Keratinocyte (primary cell): ENCODE measurements at regions not wholly inside any gene's neighbourhood (a gene's known extent, or its start where the extent isn't known, plus 50 kb on each side); places are given as distances from the start of the nearest gene placed in this dataset.

Experiments
- DNase-seq: peaks from one replicate; pipeline ENCODE4 v3.0.0-alpha.2; 2011; ENCODE audit warnings: low read depth, missing footprints, low spot score
- FAIRE-seq: peaks from 2 replicates; lab custom pipeline; 2011; peaks lifted over from hg19 to GRCh38; lab: Jason Lieb, UNC
- H2AFZ ChIP-seq: 2 replicates; pipeline ENCODE4 v1.6.0; 2012; ENCODE audit warnings: low read length, control low read depth, inconsistent platforms; ENCODE audit not compliant: control insufficient read depth
- H3K27ac ChIP-seq: 2 replicates; pipeline ENCODE4 v1.5.1; 2011; ENCODE audit warnings: low read length; ENCODE audit not compliant: control insufficient read depth, insufficient read depth
- H3K27me3 ChIP-seq: 3 replicates; pipeline ENCODE4 v1.6.0; 2011; ENCODE audit warnings: low read length; ENCODE audit not compliant: control insufficient read depth, insufficient read depth; ENCODE audit errors: extremely low read depth
- H3K36me3 ChIP-seq, 2 experiments: 2 replicates in 1 of 2; 3 replicates in 1 of 2; pipeline ENCODE4 v1.5.1; 2011; ENCODE audit warnings: low read length in 2 of 2, mild to moderate bottlenecking in 1 of 2; ENCODE audit not compliant: control insufficient read depth in 2 of 2, insufficient read depth in 2 of 2; ENCODE audit errors: extremely low read depth in 1 of 2
- H3K4me1 ChIP-seq: 3 replicates; pipeline ENCODE4 v1.5.1; 2011; ENCODE audit warnings: low read length; ENCODE audit not compliant: control insufficient read depth, insufficient read depth; ENCODE audit errors: extremely low read depth
- H3K4me2 ChIP-seq: 3 replicates; pipeline ENCODE4 v1.6.0; 2011; ENCODE audit warnings: low read depth, low read length; ENCODE audit not compliant: control insufficient read depth, insufficient read depth; ENCODE audit errors: extremely low read depth
- H3K4me3 ChIP-seq, 3 experiments: fragments of 200-600 bp in 1 of 3; sonication (generic) in 1 of 3; 2 replicates in 2 of 3; 3 replicates in 1 of 3; pipeline ENCODE4 v1.5.1; 2011 to 2016; ENCODE audit warnings: low read length in 3 of 3, mild to moderate bottlenecking in 3 of 3, control low read depth in 2 of 3, inconsistent platforms in 1 of 3, low read depth in 1 of 3, mixed read lengths in 1 of 3, mixed run types in 1 of 3, moderate library complexity in 1 of 3; ENCODE audit not compliant: control insufficient read depth in 2 of 3, insufficient read depth in 2 of 3; ENCODE audit errors: extremely low read depth in 1 of 3
- H3K79me2 ChIP-seq: 2 replicates; pipeline ENCODE4 v1.6.0; 2012; ENCODE audit warnings: low read length; ENCODE audit not compliant: control insufficient read depth, insufficient read depth
- H3K9ac ChIP-seq: 3 replicates; pipeline ENCODE4 v1.6.0; 2011; ENCODE audit warnings: low read length; ENCODE audit not compliant: control insufficient read depth, insufficient read depth; ENCODE audit errors: extremely low read depth
- H3K9me1 ChIP-seq: 3 replicates; pipeline ENCODE4 v1.6.0; 2011; ENCODE audit warnings: low read length; ENCODE audit not compliant: control insufficient read depth, insufficient read depth; ENCODE audit errors: extremely low read depth
- H3K9me3 ChIP-seq: 2 replicates; pipeline ENCODE4 v1.5.1; 2012; ENCODE audit warnings: low read depth, low read length; ENCODE audit not compliant: control insufficient read depth
- H4K20me1 ChIP-seq: 3 replicates; pipeline ENCODE4 v1.6.0; 2011; ENCODE audit warnings: low read length; ENCODE audit not compliant: control insufficient read depth, insufficient read depth; ENCODE audit errors: extremely low read depth
- CTCF ChIP-seq, 3 experiments: IDR thresholded peaks in 1 of 3; conservative IDR thresholded peaks in 1 of 3; optimal IDR thresholded peaks in 1 of 3; 2 replicates in 2 of 3; 3 replicates in 1 of 3; pipeline versions ENCODE3 to v1.5.1; 2011; ENCODE audit warnings: low read length in 3 of 3, mild to moderate bottlenecking in 3 of 3, moderate library complexity in 2 of 3, control low read depth in 1 of 3, inconsistent platforms in 1 of 3; ENCODE audit not compliant: insufficient read depth in 2 of 3; ENCODE audit errors: extremely low read depth in 1 of 3
- EZH2 ChIP-seq: IDR thresholded peaks from one replicate; pipeline ENCODE4 v1.6.1; 2012; ENCODE audit warnings: inconsistent platforms, mild to moderate bottlenecking, low read length, moderate library complexity
- dilution Hi-C: fragments of 300-500 bp; cut with MboI; formaldehyde crosslinking; loops from one replicate; pipeline ENCODE4 v1.7.0; 2020; ENCODE audit warnings: low sequenced_read_pairs; ENCODE audit not compliant: extremely low pct_ligation_motif_present

GRCh38 chr5:45847877-45848276 is 151.7 kb upstream of the HCN1 start:
- Histone ChIP-seq H3K4me2 (no peak overlapping the region), H3K79me2 (no peaks in the 10 kb centered on the region), H3K36me3 (no peaks in the 10 kb centered on the region), H3K4me1 (no peaks in the 10 kb centered on the region), H3K9me1 (no peaks in the 10 kb centered on the region), H3K9ac (no peak overlapping the region), H3K27me3 (no peaks in the 10 kb centered on the region), H3K4me3 (no peak overlapping the region), H2AFZ (no peak overlapping the region), H3K9me3 (peaks cover 3% of the 10 kb centered on the region), H4K20me1 (no peaks in the 10 kb centered on the region), H3K27ac (no peak overlapping the region)
- FAIRE-seq (no peak), DNase-seq (no peak)
- TF ChIP-seq EZH2 (no peak), CTCF (optimal IDR thresholded peaks at IDR 0.05 in 1 of 3, IDR thresholded peaks at IDR 0.05 in 1 of 3, conservative IDR thresholded peaks at IDR 0.05 in 1 of 3; ENCODE audit: extremely low read depth in 1 of 3, insufficient read depth in 2 of 3, low read length in 3 of 3) (no peak)
- dilution Hi-C loops = no loop called here

- no peaks in the 10 kb centered on the region for H3K9me1 ChIP-seq
- no peak for DNase-seq
- no peak overlapping the region for H2AFZ ChIP-seq
- no peaks in the 10 kb centered on the region for H3K4me1 ChIP-seq
- TF ChIP-seq CTCF (optimal IDR thresholded peaks at IDR 0.05 in 1 of 3, IDR thresholded peaks at IDR 0.05 in 1 of 3, conservative IDR thresholded peaks at IDR 0.05 in 1 of 3; ENCODE audit: extremely low read depth in 1 of 3, insufficient read depth in 2 of 3, low read length in 3 of 3) (no peak), EZH2 (no peak)
- no peaks in the 10 kb centered on the region for H4K20me1 ChIP-seq
- no peak overlapping the region for H3K9ac ChIP-seq
- H3K36me3 ChIP-seq = no peaks in the 10 kb centered on the region
- no peaks in the 10 kb centered on the region for H3K27me3 ChIP-seq
- no peak for FAIRE-seq
- H3K27ac ChIP-seq = no peak overlapping the region
- no peaks in the 10 kb centered on the region for H3K79me2 ChIP-seq
- dilution Hi-C loops = no loop called here
- no peak overlapping the region for H3K4me2 ChIP-seq
- H3K4me3 ChIP-seq = no peak overlapping the region
- no peaks in the 10 kb centered on the region for H3K9me3 ChIP-seq
Observed at GRCh38 chr5:45826055-45826454, 129.9 kb upstream of the HCN1 start.
